Naive B cell (primary cell): ENCODE measurements at regions not wholly inside any gene's neighbourhood (a gene's known extent, or its start where the extent isn't known, plus 50 kb on each side); places are given as distances from the start of the nearest gene placed in this dataset.

Experiments
- ATAC-seq, 2 donors: fragments of 150-1000 bp; cut with Tn5 transposase; 2 replicates each; pipeline ENCODE4 v1.10.0; 2021; ENCODE audit warnings: low read depth in 2 of 2, mild to moderate bottlenecking in 2 of 2, moderate library complexity in 2 of 2
- DNase-seq: peaks from one replicate; pipeline ENCODE4 v3.0.0; 2022
- H3K27ac Mint-ChIP-seq, 6 donors: one replicate each; pipeline ENCODE4 v1.8.0; 2020 to 2022; ENCODE audit warnings: mild to moderate bottlenecking in 6 of 6, mixed read lengths in 6 of 6, moderate library complexity in 5 of 6, inconsistent platforms in 2 of 6
- H3K27me3 Mint-ChIP-seq, 3 donors: one replicate each; pipeline ENCODE4 v1.8.0; 2021 to 2022; ENCODE audit warnings: mixed read lengths in 3 of 3, mild to moderate bottlenecking in 1 of 3
- H3K36me3 Mint-ChIP-seq, 2 donors: one replicate each; pipeline ENCODE4 v1.8.0; 2020 to 2022; ENCODE audit warnings: mixed read lengths in 2 of 2, inconsistent platforms in 1 of 2, mild to moderate bottlenecking in 1 of 2
- H3K4me1 Mint-ChIP-seq, 3 donors: one replicate each; pipeline ENCODE4 v1.8.0; 2020 to 2022; ENCODE audit warnings: mixed read lengths in 3 of 3, inconsistent platforms in 1 of 3, mild to moderate bottlenecking in 1 of 3, moderate library complexity in 1 of 3
- H3K4me3 Mint-ChIP-seq, 8 donors: one replicate each; pipeline ENCODE4 v1.8.0; 2020 to 2022; ENCODE audit warnings: mild to moderate bottlenecking in 8 of 8, mixed read lengths in 8 of 8, moderate library complexity in 8 of 8, inconsistent platforms in 2 of 8
- H3K9me3 Mint-ChIP-seq, 7 donors: one replicate each; pipeline ENCODE4 v1.8.0; 2020 to 2022; ENCODE audit warnings: mixed read lengths in 7 of 7, mild to moderate bottlenecking in 5 of 7, inconsistent platforms in 2 of 7, moderate library complexity in 1 of 7

DNA sequence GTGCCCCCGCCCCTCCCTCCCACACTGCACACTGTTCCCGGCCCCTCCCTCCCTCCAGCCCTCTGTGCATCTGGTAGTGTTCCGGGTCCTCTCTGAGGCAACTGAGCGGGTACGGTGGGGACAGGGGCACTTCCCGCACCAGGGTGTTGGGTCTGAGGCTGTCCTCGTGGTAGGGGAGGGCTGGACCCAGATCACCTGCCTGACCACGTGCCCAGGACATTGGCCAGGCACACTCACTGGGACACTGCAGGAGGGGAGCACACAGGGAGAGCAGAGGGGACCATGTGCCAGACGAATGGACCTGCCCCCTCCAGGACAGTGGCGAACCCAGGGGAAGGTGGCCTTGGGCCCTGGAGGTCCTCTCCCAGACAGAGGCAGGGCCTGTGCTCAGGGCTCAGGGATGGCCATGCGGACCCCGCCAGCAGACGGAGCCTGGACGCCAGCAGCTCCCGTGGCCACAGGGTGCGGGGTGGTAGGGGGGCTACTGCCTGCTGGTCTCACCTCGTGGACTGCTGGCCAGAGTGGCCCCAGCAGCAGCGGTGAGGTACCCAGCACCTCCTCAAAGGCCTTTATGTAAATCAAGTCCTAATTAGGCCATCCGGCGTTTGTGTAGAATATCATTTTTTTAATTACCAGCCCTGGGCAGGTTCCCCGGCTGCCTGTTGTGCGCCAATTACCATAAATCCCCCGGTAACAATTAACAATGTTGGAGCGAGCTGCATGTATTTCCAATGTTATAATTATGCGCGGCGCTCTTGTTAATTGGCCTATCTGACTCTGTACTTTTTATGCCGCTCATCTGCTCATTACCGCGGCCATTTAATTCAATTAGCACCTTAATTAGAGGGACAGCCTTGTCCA is 106.9 kb downstream of the FAM53A start:
- peaks cover 9 to 11% (median 10%) of the 10 kb centered on the region in 3 donors for H3K4me1 Mint-ChIP-seq
- ATAC-seq (no peak), DNase-seq (no peak)
- H3K36me3 Mint-ChIP-seq, result no peaks in the 10 kb centered on the region
- H3K27me3 Mint-ChIP-seq, result no peaks in the 10 kb centered on the region
- peaks cover 0 to 4% (median 3%) of the 10 kb centered on the region in 7 donors for H3K9me3 Mint-ChIP-seq
- H3K27ac Mint-ChIP-seq, result no peak overlapping the region
- H3K4me3 Mint-ChIP-seq, result peak overlapping the region in 4 of 8 donors; percentile 40 to 75 (median 65)

DNA sequence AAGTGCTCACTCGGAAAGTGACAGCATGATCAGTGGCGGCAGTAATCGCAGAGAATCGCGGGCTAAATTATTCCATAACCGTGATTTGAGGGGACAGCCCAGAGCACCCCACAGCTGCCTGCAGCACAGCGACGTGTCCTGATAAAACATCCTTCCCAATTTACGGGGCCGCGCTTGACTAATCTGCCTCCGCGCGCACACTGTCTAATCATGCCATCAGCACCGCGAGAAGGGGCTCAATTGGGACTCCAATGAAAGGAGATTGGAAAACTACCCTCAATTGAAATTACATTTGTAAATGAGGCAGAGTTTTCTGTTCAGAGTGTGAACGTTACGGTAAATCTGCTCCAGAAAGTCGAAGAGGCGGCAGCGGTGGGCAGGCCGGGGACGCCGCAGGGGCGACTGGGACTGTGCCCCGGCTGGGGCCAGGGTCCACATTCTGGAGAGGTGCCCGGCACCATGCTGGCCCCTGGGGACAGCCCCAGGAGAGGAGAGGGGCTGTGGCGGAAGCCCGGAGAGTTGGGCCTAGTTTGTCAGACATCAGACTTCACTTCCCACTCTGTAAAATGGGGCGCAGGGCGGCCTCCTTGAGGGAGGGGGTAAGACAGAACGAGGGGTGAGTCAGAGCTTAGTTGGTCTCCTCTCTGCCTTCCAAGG is 107.7 kb downstream of the FAM53A start:
- Mint-ChIP-seq H3K27me3 (no peaks in the 10 kb centered on the region), H3K4me3 (peak overlapping the region in 5 of 8 donors; percentile 11 to 71 (median 22)), H3K27ac (peak overlapping the region in 1 of 6 donors; percentile 60), H3K4me1 (peaks cover 6 to 11% (median 10%) of the 10 kb centered on the region in 3 donors), H3K36me3 (no peaks in the 10 kb centered on the region), H3K9me3 (peaks cover 0 to 4% (median 3%) of the 10 kb centered on the region in 7 donors)
- DNase-seq (no peak), ATAC-seq (no peak)

DNA sequence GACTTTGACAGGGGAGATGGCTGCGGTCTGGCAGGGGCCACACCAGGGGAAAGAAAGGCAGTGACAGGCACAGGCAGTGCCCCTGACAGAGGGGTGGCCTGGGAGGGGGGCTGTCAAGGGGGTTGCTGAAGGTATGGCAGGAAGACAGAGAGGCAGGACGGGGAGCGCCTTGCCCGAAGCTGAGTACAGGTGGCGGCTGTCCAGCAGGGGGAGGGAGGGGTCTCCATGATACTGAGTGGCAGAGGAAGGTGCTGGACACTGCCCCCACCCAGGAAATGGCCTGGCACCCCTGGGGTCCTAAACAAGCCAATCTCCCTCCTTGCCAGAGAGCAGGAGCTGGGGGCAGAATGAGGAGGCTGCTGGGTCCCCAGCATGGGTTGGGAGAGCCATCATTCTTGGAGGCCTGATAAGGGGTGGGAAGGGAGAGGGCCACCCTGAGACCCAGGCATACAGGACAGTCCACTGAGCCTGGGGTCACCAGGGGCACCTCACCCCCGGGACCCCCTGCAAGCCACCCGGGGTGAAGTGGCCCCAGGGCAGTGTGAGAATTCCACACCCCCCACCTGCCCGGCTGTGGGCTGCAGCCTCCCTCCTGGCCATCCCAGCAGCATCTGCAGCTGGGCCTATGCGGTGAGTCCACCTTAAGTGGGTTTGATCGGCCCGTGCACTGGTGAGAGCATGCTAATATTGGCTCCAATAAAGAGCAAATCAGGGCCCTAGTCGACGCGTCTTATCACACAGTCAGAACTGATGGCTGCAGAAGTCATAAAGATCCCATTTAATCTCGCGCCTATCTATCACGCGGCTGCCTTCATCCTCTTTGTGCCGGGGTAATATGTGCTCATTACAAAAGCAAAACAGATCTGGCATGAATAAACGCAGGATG is 108.5 kb downstream of the FAM53A start:
- Mint-ChIP-seq H3K36me3 (no peaks in the 10 kb centered on the region), H3K27ac (peak overlapping the region in 2 of 6 donors; percentile 60 to 86), H3K4me1 (peaks cover 2 to 11% (median 10%) of the 10 kb centered on the region in 3 donors), H3K4me3 (peak overlapping the region in 3 of 8 donors; percentile 24 to 71 (median 44)), H3K9me3 (peaks cover 0 to 4% (median 0%) of the 10 kb centered on the region in 7 donors), H3K27me3 (peaks cover 0 to 2% (median 0%) of the 10 kb centered on the region in 3 donors)
- DNase-seq, result no peak
- ATAC-seq, result no peak

DNA sequence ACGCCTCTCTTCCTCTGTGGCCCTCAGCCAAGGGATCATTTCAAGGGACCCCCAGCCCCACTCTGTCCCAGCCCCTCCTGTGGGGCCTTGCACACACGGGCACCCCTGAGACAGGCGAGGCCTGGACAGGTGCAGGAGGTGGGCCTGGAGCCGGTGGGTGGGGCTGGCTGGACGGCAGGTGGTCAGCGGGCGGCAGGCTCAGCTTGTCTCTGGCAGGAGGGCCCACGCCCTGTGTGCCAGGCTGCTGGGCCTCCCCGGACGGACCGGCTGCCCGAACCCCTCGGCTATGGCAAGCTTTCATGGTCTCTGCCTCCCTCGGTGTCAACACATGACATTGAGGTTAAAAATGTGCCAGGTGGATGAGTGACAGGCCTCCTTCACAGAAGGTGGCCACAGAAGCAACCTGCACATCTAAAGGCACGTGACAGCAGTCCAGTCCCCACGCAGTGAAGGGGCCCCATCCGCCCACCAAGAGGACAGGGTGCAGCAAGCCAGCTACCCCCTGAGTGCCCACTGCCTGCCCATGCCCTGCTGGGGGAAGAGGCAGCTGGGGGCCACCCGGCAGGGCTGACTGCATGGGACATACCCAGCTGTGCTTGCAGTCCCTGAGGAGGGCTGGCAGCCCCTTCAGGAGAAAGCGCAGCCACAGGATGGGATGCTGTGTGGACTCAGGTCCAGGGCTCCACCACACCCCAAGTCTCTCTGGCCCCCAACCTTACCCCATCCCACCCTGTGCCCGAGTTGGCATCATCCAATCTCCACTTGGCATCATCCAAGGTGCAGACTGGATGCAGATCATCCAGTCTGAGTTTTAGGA is 109.3 kb downstream of the FAM53A start:
- H3K27me3 Mint-ChIP-seq, result peaks cover 0 to 7% (median 0%) of the 10 kb centered on the region in 3 donors
- H3K27ac Mint-ChIP-seq, result peak overlapping the region in 1 of 6 donors; percentile 86
- DNase-seq, result no peak
- no peak for ATAC-seq
- H3K9me3 Mint-ChIP-seq, result peaks cover 0 to 4% (median 0%) of the 10 kb centered on the region in 7 donors
- peaks cover 2 to 11% (median 10%) of the 10 kb centered on the region in 3 donors for H3K4me1 Mint-ChIP-seq
- no peaks in the 10 kb centered on the region for H3K36me3 Mint-ChIP-seq
- H3K4me3 Mint-ChIP-seq, result peak overlapping the region in 1 of 8 donors; percentile 43

DNA sequence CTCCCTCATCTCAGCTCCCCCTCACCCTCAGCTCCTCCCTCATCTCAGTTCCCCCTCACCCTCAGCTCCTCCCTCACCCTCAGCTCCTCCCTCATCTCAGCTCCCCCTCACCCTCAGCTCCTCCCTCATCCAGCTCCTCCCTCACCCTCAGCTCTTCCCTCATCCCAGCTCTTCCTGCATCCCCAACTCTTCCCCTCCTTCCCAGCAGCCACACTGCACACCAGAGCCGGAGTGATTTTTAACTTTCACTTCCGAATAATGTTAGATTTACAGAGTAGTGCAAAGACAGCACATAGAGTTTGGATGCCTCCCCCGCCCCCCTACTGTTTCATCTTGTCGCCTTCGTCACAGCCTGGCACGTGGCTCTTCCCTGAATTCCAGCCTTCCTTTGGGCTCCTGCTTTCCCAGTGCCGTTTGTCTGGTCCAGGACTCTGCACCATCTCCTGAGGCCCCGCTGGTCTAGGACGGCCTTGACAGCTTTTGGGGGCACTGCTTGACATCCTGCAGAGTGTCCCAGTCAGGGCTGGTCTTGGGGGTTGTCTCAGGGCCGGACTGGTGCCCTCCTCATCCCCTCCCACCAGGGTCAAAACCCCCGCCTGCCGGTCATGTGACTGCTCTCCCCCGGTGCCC is 110.2 kb downstream of the FAM53A start:
- peaks cover 2 to 11% (median 10%) of the 10 kb centered on the region in 3 donors for H3K4me1 Mint-ChIP-seq
- H3K27ac Mint-ChIP-seq, result no peak overlapping the region
- no peaks in the 10 kb centered on the region for H3K36me3 Mint-ChIP-seq
- H3K4me3 Mint-ChIP-seq, result no peak overlapping the region
- no peak for DNase-seq
- H3K9me3 Mint-ChIP-seq, result peaks cover 0 to 4% (median 0%) of the 10 kb centered on the region in 7 donors
- no peak for ATAC-seq
- peaks cover 0 to 11% (median 0%) of the 10 kb centered on the region in 3 donors for H3K27me3 Mint-ChIP-seq

DNA sequence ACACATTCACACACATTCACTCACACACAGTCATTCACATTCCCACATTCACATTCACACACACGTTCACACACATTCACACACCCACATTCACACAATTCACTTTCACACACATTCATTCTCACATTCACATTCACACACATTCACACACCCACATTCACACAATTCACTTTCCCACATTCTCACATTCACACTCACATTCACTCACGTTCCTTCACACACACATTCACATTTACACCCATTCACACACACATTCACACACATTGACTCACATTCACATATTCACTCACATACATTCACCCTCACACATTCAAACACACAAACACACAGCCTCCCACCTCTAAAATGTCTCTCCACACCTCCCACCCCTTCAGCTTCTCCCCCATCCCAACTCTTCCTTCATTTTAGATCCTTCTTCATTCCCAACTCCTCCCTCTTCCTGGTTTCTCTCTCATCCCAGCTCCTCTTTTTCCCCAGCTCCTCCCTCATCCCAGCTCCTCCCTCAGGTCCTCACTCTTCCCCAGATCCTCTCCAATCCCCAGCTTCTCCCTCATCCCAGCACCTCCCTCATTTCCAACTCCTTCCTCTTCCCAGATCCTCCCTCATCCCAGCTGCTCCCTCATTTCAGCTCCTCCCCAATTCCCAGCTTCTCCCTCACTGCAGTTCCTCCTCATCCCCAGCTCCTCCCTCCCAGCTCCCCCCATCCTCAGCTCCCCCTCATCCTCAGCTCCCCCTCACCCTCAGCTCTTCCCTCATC is 111.0 kb downstream of the FAM53A start:
- Mint-ChIP-seq H3K27ac (peak overlapping the region in 2 of 6 donors; percentile 22 to 58), H3K27me3 (peaks cover 0 to 11% (median 0%) of the 10 kb centered on the region in 3 donors), H3K36me3 (no peaks in the 10 kb centered on the region), H3K4me3 (peak overlapping the region in 1 of 8 donors; percentile 61), H3K4me1 (peaks cover 2 to 11% (median 10%) of the 10 kb centered on the region in 3 donors), H3K9me3 (peaks cover 0 to 4% (median 0%) of the 10 kb centered on the region in 7 donors)
- DNase-seq (no peak), ATAC-seq (no peak)

DNA sequence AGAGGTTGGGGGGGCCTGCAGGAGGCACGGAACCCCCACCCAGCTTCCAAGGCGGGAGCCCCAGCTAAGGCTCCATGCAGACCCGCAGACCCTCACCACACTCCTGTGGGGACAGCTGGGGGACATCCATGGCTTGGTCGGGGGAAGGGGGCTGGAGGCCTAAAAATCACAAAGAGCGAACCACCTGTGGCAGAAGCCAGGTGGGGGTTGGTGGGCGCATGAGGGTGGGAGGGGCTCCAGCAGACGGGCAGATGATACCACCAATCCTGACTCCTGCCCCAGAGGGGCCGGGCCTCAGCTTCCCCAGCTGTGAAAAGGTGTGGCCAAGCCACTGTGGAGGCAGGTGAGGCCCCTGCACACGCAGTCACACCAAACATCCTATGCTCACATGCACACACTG is 111.6 kb downstream of the FAM53A start:
- H3K27me3 Mint-ChIP-seq, result peaks cover 0 to 11% (median 4%) of the 10 kb centered on the region in 3 donors
- peaks cover 0 to 4% (median 0%) of the 10 kb centered on the region in 7 donors for H3K9me3 Mint-ChIP-seq
- H3K36me3 Mint-ChIP-seq, result no peaks in the 10 kb centered on the region
- no peak overlapping the region for H3K27ac Mint-ChIP-seq
- ATAC-seq (no peak), DNase-seq (no peak)
- no peak overlapping the region for H3K4me3 Mint-ChIP-seq
- peaks cover 4 to 10% (median 6%) of the 10 kb centered on the region in 3 donors for H3K4me1 Mint-ChIP-seq

DNA sequence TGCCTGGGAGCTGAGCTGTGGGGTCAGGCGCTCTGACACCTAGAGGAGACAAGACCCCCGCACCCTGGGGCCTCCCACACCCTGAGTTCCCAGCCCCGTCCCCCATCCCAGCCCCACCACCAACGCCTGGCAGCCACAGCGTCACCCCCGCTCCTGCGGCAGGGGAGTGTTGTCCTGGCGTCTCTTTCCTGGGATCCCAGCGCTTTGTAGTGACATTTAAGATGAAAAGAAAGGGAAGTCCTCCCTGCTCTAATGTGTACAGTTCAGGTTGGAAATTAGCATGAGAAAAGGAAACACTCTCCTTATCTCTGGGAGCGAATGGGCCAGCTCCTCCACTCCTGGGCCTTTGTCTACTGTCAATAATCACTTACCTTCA is 112.1 kb downstream of the FAM53A start:
- H3K27ac Mint-ChIP-seq, result no peak overlapping the region

DNA sequence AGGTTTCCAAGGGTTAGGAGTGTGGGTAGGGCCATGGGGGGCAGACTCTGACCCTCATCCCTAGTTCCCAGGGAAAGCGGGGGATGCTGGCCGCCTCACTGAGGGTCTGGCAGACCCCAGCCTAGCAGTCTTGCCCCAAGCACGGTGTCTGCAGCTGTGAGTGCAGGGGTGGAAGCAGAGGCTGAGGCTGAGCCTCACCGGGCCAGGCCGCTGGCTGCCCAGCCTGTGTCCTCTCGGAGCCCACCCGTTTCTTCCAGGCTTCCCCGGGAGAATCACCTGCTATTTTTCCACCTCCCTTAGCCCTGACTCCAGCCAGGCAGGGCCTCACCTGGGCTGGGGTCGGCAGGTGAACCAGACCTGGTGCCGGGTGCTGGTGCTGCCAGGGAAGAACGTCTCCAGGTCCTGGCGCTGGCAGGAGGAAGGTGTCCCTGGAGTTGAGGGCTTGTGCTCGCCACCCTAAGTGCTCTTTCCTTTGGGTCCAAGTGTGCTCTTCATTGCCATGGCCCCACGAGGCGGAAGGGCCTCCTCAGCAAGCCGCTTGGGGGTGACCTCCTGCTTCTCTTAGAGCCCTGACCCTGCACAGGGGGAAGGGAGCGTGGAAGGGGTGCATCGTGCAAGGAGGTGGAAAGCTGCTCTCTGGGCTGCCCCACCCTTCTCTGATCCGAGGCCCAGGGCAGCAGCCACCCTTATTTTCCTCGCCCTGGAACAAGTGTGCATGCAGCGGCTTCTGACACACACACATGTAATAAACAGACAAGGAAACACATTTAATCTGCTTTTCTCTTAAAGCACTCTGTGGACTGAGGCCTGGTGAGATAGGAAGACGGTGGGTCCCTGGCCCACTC is 112.7 kb downstream of the FAM53A start:
- peak overlapping the region in 1 of 8 donors; percentile 70 for H3K4me3 Mint-ChIP-seq
- peaks cover 1 to 11% (median 4%) of the 10 kb centered on the region in 3 donors for H3K27me3 Mint-ChIP-seq
- ATAC-seq (no peak), DNase-seq (no peak)
- H3K36me3 Mint-ChIP-seq, result peaks cover 0 to under 1% of the 10 kb centered on the region in 2 donors
- H3K27ac Mint-ChIP-seq, result peak overlapping the region in 1 of 6 donors; percentile 21
- H3K4me1 Mint-ChIP-seq, result peaks cover 4 to 10% (median 6%) of the 10 kb centered on the region in 3 donors
- peaks cover 0 to 4% (median 0%) of the 10 kb centered on the region in 7 donors for H3K9me3 Mint-ChIP-seq

More for the DNA sequence above, 112.1 kb downstream of the FAM53A start:
- Mint-ChIP-seq H3K27me3 (peaks cover 0 to 11% (median 4%) of the 10 kb centered on the region in 3 donors), H3K4me3 (peak overlapping the region in 1 of 8 donors; percentile 55), H3K9me3 (peaks cover 0 to 4% (median 0%) of the 10 kb centered on the region in 7 donors), H3K4me1 (peaks cover 4 to 10% (median 6%) of the 10 kb centered on the region in 3 donors), H3K36me3 (no peaks in the 10 kb centered on the region)
- DNase-seq (no peak), ATAC-seq (no peak)

DNA sequence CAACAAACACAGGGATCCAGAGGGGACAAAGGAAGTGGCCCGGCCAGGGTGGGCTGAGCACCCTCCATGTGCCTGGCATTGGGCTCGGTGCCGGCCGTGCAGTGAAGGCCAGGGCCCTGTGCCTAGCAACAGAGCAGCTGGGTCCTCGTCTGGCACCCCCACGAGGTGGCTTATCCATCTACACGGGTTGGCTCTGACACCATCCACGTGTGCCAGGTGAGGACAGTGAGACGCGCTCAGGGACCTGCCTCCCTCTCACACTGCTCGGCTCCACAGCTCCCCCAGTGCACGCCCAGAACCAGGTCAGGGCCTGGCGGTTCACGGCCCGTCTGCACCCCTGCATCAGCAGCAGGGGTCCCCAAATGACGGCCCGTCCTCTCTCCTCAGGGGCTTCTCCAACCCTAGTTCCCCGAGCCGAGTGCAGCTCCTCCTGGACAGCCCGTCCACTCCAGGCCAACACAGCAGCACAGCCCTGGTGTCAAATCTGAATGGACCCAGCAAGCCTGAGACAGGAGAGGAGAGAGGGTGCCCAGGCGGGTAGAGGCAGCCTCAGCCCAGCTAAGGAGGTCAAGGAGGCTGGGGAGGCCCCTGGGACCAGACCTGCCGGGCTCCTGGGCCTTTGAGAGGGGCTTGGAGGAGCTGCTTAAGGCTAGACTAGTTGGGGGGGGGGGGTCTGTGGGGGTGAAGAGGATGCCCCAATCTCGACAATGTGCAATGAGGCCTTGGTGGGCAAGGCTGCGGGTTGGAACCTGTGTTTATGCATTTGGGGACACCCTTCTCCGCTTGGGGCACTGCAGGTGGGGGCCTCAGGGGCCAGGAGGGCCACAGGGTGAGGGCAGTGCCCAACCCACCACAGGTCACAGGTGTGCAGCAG is 113.6 kb downstream of the FAM53A start:
- Mint-ChIP-seq H3K36me3 (peaks cover 0 to 7% of the 10 kb centered on the region in 2 donors), H3K9me3 (peaks cover 0 to 4% (median 0%) of the 10 kb centered on the region in 7 donors), H3K27ac (peak overlapping the region in 2 of 6 donors; percentile 21 to 80), H3K4me3 (no peak overlapping the region), H3K27me3 (peaks cover 4 to 17% (median 7%) of the 10 kb centered on the region in 3 donors), H3K4me1 (peaks cover 6 to 14% (median 7%) of the 10 kb centered on the region in 3 donors)
- ATAC-seq (no peak), DNase-seq (no peak)
